A673 (cell line): ENCODE measurements at regions not wholly inside any gene's neighbourhood (a gene's known extent, or its start where the extent isn't known, plus 50 kb on each side); places are given as distances from the start of the nearest gene placed in this dataset.

ENCODE experiments used
- CTCF ChIP-seq: fragments of 300-800, 200-600 bp; sonication (generic); conservative IDR thresholded peaks from 2 replicates; pipeline ENCODE4 v1.5.1; 2017; ENCODE audit warnings: low read depth, mild to moderate bottlenecking, antibody characterized with exemption, low read length, moderate library complexity, mixed read lengths
- EZH2 ChIP-seq: fragments of 200-600 bp; sonication (generic); IDR thresholded peaks from 2 replicates; pipeline ENCODE4 v1.6.1; 2017; ENCODE audit warnings: borderline replicate concordance, low read depth, mild to moderate bottlenecking, mixed read lengths, antibody characterized with exemption, low read length; ENCODE audit not compliant: poor library complexity, severe bottlenecking

- TF ChIP-seq CTCF (no peak), EZH2 (no peak)
These were observed 131.5 kb upstream of the ANKFN1 start for GRCh38 chr17:56021681-56022190.
